HEK293 (cell line): ENCODE measurements at regions not wholly inside any gene's neighbourhood (a gene's known extent, or its start where the extent isn't known, plus 50 kb on each side); places are given as distances from the start of the nearest gene placed in this dataset.
"Not testable (repeated sequence)": the region's sequence is repeated elsewhere in the genome, so short reads cannot be mapped to it uniquely, and the experiment has no call there.

Experiments
- CTCF ChIA-PET: fragments of 350-600 bp; formaldehyde crosslinking; extraction: SDS; loops from one replicate; lab custom pipeline; 2021; ENCODE audit warnings: antibody characterized with exemption; lab: Yijun Ruan, JAX
- POLR2A ChIA-PET: fragments of 300-600 bp; formaldehyde crosslinking; extraction: SDS; loops from one replicate; lab custom pipeline; 2020; ENCODE audit warnings: antibody characterized with exemption, inconsistent platforms; lab: Yijun Ruan, JAX
- H3K27ac ChIP-seq: fragments of 200-500 bp; sonication (Bioruptor generic); 2 replicates; pipeline ENCODE4 v1.5.1; 2014; ENCODE audit warnings: low read depth, low read length, control low read depth, inconsistent platforms; ENCODE audit errors: extremely low read depth
- H3K36me3 ChIP-seq, 2 experiments: fragments of 200-500 bp in 1 of 2; sonication (Bioruptor generic) in 1 of 2; 1 replicate in 1 of 2; 2 replicates in 1 of 2; pipeline ENCODE4 v1.5.1; 2014 to 2017; ENCODE audit warnings: inconsistent platforms in 2 of 2, low read length in 2 of 2; ENCODE audit not compliant: control insufficient read depth in 2 of 2, insufficient read depth in 1 of 2
- H3K4me1 ChIP-seq: fragments of 200-500 bp; sonication (Bioruptor generic); 2 replicates; pipeline ENCODE4 v1.5.1; 2014; ENCODE audit warnings: mild to moderate bottlenecking, low read length, inconsistent platforms; ENCODE audit not compliant: control insufficient read depth, insufficient read depth
- H3K4me3 ChIP-seq: 2 replicates; pipeline ENCODE4 v1.5.1; 2011; ENCODE audit warnings: low read depth, mild to moderate bottlenecking, control low read depth, low read length, moderate library complexity
- H3K9me3 ChIP-seq: fragments of 200-500 bp; sonication (Bioruptor generic); 2 replicates; pipeline ENCODE4 v1.5.1; 2014; ENCODE audit warnings: low read depth, low read length, inconsistent platforms; ENCODE audit not compliant: control insufficient read depth, insufficient read depth
- GLI2 ChIP-seq: fragments of 450-650 bp; formaldehyde crosslinking; IDR thresholded peaks from 2 replicates; pipeline ENCODE4; 2017; ENCODE audit warnings: missing biosample characterization, missing genetic modification characterization, low read depth, borderline replicate concordance
- KLF9 ChIP-seq: fragments of 450-650 bp; formaldehyde crosslinking; IDR thresholded peaks from 2 replicates; pipeline ENCODE4 v1.5.1; 2016; ENCODE audit warnings: missing biosample characterization, missing genetic modification characterization, low read depth
- MZF1 ChIP-seq: fragments of 450-650 bp; formaldehyde crosslinking; IDR thresholded peaks from 2 replicates; pipeline ENCODE4 v1.5.1; 2017; ENCODE audit warnings: missing biosample characterization, missing genetic modification characterization, borderline replicate concordance
- RBAK ChIP-seq: fragments of 450-650 bp; formaldehyde crosslinking; IDR thresholded peaks from 2 replicates; pipeline ENCODE4 v1.5.1; 2016; ENCODE audit warnings: missing biosample characterization, missing genetic modification characterization
- REPIN1 ChIP-seq: fragments of 450-650 bp; formaldehyde crosslinking; IDR thresholded peaks from 2 replicates; pipeline ENCODE4 v1.5.1; 2017; ENCODE audit warnings: missing biosample characterization, missing genetic modification characterization, low read depth
- WT1 ChIP-seq: fragments of 450-650 bp; formaldehyde crosslinking; IDR thresholded peaks from 2 replicates; pipeline ENCODE4 v1.5.1; 2016; ENCODE audit warnings: missing biosample characterization, missing genetic modification characterization
- ZBTB17 ChIP-seq: fragments of 450-650 bp; formaldehyde crosslinking; IDR thresholded peaks from 2 replicates; pipeline ENCODE4 v1.5.1; 2016; ENCODE audit warnings: missing biosample characterization, missing genetic modification characterization
- ZBTB7A ChIP-seq: fragments of 450-650 bp; formaldehyde crosslinking; IDR thresholded peaks from 2 replicates; pipeline ENCODE4 v1.5.1; 2016; ENCODE audit warnings: low read depth, missing biosample characterization, missing genetic modification characterization
- ZNF140 ChIP-seq: fragments of 450-650 bp; formaldehyde crosslinking; IDR thresholded peaks from 2 replicates; pipeline ENCODE4 v1.5.1; 2016; ENCODE audit warnings: missing biosample characterization, missing genetic modification characterization
- ZNF2 ChIP-seq: fragments of 450-650 bp; formaldehyde crosslinking; IDR thresholded peaks from 2 replicates; pipeline ENCODE4 v1.5.1; 2016; ENCODE audit warnings: missing biosample characterization, missing genetic modification characterization
- ZNF274 ChIP-seq, 2 experiments: fragments of 200-500 bp in 1 of 2; fragments of 450-650 bp in 1 of 2; sonication (Bioruptor generic) in 1 of 2; formaldehyde crosslinking in 1 of 2; IDR thresholded peaks; 2 replicates each; pipeline versions ENCODE4 v1.5.1 to v1.6.1; 2014 to 2016; ENCODE audit warnings: borderline replicate concordance in 1 of 2, inconsistent platforms in 1 of 2, low read length in 1 of 2, missing biosample characterization in 1 of 2, missing genetic modification characterization in 1 of 2
- ZNF473 ChIP-seq: fragments of 450-650 bp; formaldehyde crosslinking; IDR thresholded peaks from 2 replicates; pipeline ENCODE4 v1.5.1; 2017; ENCODE audit warnings: missing biosample characterization, missing genetic modification characterization
- ZNF521 ChIP-seq: fragments of 450-650 bp; formaldehyde crosslinking; IDR thresholded peaks from 2 replicates; pipeline ENCODE4 v1.5.1; 2017; ENCODE audit warnings: missing biosample characterization, mild to moderate bottlenecking, missing genetic modification characterization
- ZNF555 ChIP-seq: fragments of 450-650 bp; formaldehyde crosslinking; conservative IDR thresholded peaks from 2 replicates; pipeline ENCODE4 v1.5.1; 2017; ENCODE audit warnings: missing biosample characterization, mild to moderate bottlenecking, missing genetic modification characterization, inconsistent platforms
- ZNF624 ChIP-seq: fragments of 450-650 bp; formaldehyde crosslinking; IDR thresholded peaks from 2 replicates; pipeline ENCODE4 v1.5.1; 2017; ENCODE audit warnings: missing biosample characterization, missing genetic modification characterization
- ZNF626 ChIP-seq: fragments of 450-650 bp; sonication (Bioruptor Pico); formaldehyde crosslinking; IDR thresholded peaks from 2 replicates; pipeline ENCODE4 v1.5.1; 2018; ENCODE audit warnings: missing biosample characterization, missing genetic modification characterization, inconsistent platforms
- ZNF658 ChIP-seq: fragments of 450-650 bp; formaldehyde crosslinking; IDR thresholded peaks from 2 replicates; pipeline ENCODE4; 2016; ENCODE audit warnings: missing biosample characterization, missing genetic modification characterization
- ZNF670 ChIP-seq: fragments of 450-650 bp; formaldehyde crosslinking; IDR thresholded peaks from 2 replicates; pipeline ENCODE4 v1.5.1; 2016; ENCODE audit warnings: missing biosample characterization, missing genetic modification characterization, low read depth
- ZSCAN30 ChIP-seq: fragments of 450-650 bp; IDR thresholded peaks from 2 replicates; pipeline ENCODE4 v1.5.1; 2018; ENCODE audit warnings: missing biosample characterization, mild to moderate bottlenecking, missing genetic modification characterization, moderate library complexity
- ZXDB ChIP-seq: fragments of 450-650 bp; formaldehyde crosslinking; IDR thresholded peaks from 2 replicates; pipeline ENCODE4 v1.5.1; 2016; ENCODE audit warnings: missing biosample characterization, missing genetic modification characterization
- TF ChIP-seq, protein P1 (sequence below): fragments of 450-650 bp; formaldehyde crosslinking; IDR thresholded peaks from 2 replicates; pipeline ENCODE4 v1.5.1; 2016; ENCODE audit warnings: missing biosample characterization, missing genetic modification characterization, borderline replicate concordance
- TF ChIP-seq, protein P2 (sequence below): fragments of 450-650 bp; formaldehyde crosslinking; IDR thresholded peaks from 2 replicates; pipeline ENCODE4 v1.5.1; 2016; ENCODE audit warnings: missing biosample characterization, missing genetic modification characterization
- TF ChIP-seq, protein P3 (sequence below): fragments of 450-650 bp; formaldehyde crosslinking; IDR thresholded peaks from 2 replicates; pipeline ENCODE4 v1.5.1; 2016; ENCODE audit warnings: missing biosample characterization, missing genetic modification characterization
- TF ChIP-seq, protein P4 (sequence below): fragments of 450-650 bp; formaldehyde crosslinking; IDR thresholded peaks from 2 replicates; pipeline ENCODE4 v1.5.1; 2016; ENCODE audit warnings: missing biosample characterization, missing genetic modification characterization

- H3K4me3 ChIP-seq: no peak overlapping the region
- no peaks in the 10 kb centered on the region for H3K9me3 ChIP-seq
- no peaks in the 10 kb centered on the region for H3K4me1 ChIP-seq
- CTCF ChIA-PET: interaction anchor here (0.5 kb wide), 1 partner anchor 1820 kb away, joined by 3 read pairs; no protein-coding TSS in a partner anchor
- no peaks in the 10 kb centered on the region for H3K36me3 ChIP-seq
- no peak overlapping the region for H3K27ac ChIP-seq
- TF ChIP-seq ZNF624 (no peak), ZBTB17 (tag by site-specific recombination) (no peak), WT1 (no peak), GLI2 (no peak), REPIN1 (tag by site-specific recombination) (no peak), ZNF626 (no peak), ZNF670 (no peak), ZNF658 (tag by site-specific recombination) (no peak), KLF9 (tag by site-specific recombination) (no peak), ZNF140 (tag by site-specific recombination) (no peak), ZNF555 (tag by site-specific recombination) (no peak), ZNF473 (tag by site-specific recombination) (no peak), MZF1 (tag by site-specific recombination) (no peak)
- TF ChIP-seq, protein P1, sequence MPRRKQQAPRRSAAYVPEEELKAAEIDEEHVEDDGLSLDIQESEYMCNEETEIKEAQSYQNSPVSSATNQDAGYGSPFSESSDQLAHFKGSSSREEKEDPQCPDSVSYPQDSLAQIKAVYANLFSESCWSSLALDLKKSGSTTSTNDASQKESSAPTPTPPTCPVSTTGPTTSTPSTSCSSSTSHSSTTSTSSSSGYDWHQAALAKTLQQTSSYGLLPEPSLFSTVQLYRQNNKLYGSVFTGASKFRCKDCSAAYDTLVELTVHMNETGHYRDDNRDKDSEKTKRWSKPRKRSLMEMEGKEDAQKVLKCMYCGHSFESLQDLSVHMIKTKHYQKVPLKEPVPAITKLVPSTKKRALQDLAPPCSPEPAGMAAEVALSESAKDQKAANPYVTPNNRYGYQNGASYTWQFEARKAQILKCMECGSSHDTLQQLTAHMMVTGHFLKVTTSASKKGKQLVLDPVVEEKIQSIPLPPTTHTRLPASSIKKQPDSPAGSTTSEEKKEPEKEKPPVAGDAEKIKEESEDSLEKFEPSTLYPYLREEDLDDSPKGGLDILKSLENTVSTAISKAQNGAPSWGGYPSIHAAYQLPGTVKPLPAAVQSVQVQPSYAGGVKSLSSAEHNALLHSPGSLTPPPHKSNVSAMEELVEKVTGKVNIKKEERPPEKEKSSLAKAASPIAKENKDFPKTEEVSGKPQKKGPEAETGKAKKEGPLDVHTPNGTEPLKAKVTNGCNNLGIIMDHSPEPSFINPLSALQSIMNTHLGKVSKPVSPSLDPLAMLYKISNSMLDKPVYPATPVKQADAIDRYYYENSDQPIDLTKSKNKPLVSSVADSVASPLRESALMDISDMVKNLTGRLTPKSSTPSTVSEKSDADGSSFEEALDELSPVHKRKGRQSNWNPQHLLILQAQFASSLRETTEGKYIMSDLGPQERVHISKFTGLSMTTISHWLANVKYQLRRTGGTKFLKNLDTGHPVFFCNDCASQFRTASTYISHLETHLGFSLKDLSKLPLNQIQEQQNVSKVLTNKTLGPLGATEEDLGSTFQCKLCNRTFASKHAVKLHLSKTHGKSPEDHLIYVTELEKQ (tag by site-specific recombination): no peak
- TF ChIP-seq, protein P2, sequence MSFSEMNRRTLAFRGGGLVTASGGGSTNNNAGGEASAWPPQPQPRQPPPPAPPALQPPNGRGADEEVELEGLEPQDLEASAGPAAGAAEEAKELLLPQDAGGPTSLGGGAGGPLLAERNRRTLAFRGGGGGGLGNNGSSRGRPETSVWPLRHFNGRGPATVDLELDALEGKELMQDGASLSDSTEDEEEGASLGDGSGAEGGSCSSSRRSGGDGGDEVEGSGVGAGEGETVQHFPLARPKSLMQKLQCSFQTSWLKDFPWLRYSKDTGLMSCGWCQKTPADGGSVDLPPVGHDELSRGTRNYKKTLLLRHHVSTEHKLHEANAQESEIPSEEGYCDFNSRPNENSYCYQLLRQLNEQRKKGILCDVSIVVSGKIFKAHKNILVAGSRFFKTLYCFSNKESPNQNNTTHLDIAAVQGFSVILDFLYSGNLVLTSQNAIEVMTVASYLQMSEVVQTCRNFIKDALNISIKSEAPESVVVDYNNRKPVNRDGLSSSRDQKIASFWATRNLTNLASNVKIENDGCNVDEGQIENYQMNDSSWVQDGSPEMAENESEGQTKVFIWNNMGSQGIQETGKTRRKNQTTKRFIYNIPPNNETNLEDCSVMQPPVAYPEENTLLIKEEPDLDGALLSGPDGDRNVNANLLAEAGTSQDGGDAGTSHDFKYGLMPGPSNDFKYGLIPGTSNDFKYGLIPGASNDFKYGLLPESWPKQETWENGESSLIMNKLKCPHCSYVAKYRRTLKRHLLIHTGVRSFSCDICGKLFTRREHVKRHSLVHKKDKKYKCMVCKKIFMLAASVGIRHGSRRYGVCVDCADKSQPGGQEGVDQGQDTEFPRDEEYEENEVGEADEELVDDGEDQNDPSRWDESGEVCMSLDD (tag by site-specific recombination): no peak
- TF ChIP-seq, all 188 proteins: peak for 0
- POLR2A ChIA-PET: no interaction called here
These were observed 207.1 kb downstream of the GABRG2 start for GRCh38 chr5:162274679-162275078.

- POLR2A ChIA-PET, CTCF ChIA-PET, H3K27ac ChIP-seq, H3K4me1 ChIP-seq, H3K9me3 ChIP-seq, H3K4me3 ChIP-seq, H3K36me3 ChIP-seq: not testable (repeated sequence)
These were observed 207.8 kb downstream of the GABRG2 start for GRCh38 chr5:162275387-162275786.

DNA sequence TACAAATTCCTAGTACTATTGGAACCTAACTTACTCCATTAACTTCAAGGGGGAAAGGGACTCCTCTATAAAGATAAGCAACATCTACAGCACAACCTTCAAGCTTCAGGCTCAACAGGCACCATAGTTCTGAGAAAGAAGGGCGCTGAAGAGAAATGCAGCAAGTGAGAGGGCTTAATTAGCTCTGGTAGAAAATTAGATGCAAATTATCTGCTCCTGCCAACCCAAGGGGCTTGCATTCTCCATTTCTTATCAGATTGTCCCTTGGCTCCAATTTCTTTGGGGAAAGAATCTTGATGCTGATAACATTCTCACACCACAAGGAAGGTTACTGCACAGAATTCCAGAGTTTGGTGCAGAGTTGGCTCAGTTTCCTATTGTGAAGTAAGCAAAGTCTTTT lies 214.6 kb downstream of the GABRG2 start:
- Histone ChIP-seq H3K9me3 (no peaks in the 10 kb centered on the region), H3K27ac (no peak overlapping the region), H3K36me3 (no peaks in the 10 kb centered on the region), H3K4me3 (no peak overlapping the region), H3K4me1 (no peaks in the 10 kb centered on the region)
- POLR2A ChIA-PET: no interaction called here
- CTCF ChIA-PET: no interaction called here
- TF ChIP-seq REPIN1 (tag by site-specific recombination) (no peak), ZBTB7A (tag by site-specific recombination) (no peak), ZNF521 (tag by site-specific recombination) (no peak), ZNF2 (no peak), RBAK (tag by site-specific recombination) (no peak), ZNF274 (IDR thresholded peaks at IDR 0.05; ENCODE audit: low read length) (no peak), ZNF274 (tag by site-specific recombination; IDR thresholded peaks at IDR 0.05; ENCODE audit: borderline replicate concordance) (no peak), ZSCAN30 (tag by site-specific recombination) (no peak), ZXDB (tag by site-specific recombination) (no peak)
- TF ChIP-seq, protein P3, sequence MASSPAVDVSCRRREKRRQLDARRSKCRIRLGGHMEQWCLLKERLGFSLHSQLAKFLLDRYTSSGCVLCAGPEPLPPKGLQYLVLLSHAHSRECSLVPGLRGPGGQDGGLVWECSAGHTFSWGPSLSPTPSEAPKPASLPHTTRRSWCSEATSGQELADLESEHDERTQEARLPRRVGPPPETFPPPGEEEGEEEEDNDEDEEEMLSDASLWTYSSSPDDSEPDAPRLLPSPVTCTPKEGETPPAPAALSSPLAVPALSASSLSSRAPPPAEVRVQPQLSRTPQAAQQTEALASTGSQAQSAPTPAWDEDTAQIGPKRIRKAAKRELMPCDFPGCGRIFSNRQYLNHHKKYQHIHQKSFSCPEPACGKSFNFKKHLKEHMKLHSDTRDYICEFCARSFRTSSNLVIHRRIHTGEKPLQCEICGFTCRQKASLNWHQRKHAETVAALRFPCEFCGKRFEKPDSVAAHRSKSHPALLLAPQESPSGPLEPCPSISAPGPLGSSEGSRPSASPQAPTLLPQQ (tag by site-specific recombination): no peak
- TF ChIP-seq, protein P4, sequence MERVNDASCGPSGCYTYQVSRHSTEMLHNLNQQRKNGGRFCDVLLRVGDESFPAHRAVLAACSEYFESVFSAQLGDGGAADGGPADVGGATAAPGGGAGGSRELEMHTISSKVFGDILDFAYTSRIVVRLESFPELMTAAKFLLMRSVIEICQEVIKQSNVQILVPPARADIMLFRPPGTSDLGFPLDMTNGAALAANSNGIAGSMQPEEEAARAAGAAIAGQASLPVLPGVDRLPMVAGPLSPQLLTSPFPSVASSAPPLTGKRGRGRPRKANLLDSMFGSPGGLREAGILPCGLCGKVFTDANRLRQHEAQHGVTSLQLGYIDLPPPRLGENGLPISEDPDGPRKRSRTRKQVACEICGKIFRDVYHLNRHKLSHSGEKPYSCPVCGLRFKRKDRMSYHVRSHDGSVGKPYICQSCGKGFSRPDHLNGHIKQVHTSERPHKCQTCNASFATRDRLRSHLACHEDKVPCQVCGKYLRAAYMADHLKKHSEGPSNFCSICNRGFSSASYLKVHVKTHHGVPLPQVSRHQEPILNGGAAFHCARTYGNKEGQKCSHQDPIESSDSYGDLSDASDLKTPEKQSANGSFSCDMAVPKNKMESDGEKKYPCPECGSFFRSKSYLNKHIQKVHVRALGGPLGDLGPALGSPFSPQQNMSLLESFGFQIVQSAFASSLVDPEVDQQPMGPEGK: no peak
